Heart right ventricle (tissue), 16 donors: ENCODE measurements at regions not wholly inside any gene's neighbourhood (a gene's known extent, or its start where the extent isn't known, plus 50 kb on each side); places are given as distances from the start of the nearest gene placed in this dataset.

Experiments used
- ATAC-seq, 8 donors: fragments of 200-7000 bp; cut with Tn5 transposase; one replicate each; pipeline ENCODE4 v1.9.1; 2020; ENCODE audit warnings: mild to moderate bottlenecking in 8 of 8, moderate library complexity in 8 of 8, moderate number of reproducible peaks in 1 of 8
- DNase-seq, 2 donors: peaks; one replicate each; pipeline ENCODE4 v3.0.0-alpha.2; 2020
- H3K27ac ChIP-seq, 10 donors: fragments of 200-600 bp; sonication (generic) in 2 of 10; one replicate each; pipeline versions ENCODE4 v1.5.0 to v1.8.0; 2020 to 2022; ENCODE audit warnings: mild to moderate bottlenecking in 3 of 10
- H3K27me3 ChIP-seq, 7 donors: fragments of 200-600 bp; one replicate each; pipeline ENCODE4 v1.8.0; 2021 to 2022; ENCODE audit warnings: mild to moderate bottlenecking in 2 of 7
- H3K36me3 ChIP-seq, 9 donors: fragments of 200-600 bp; sonication (generic) in 1 of 9; one replicate each; pipeline versions ENCODE4 v1.5.0 to v1.8.0; 2020 to 2022; ENCODE audit warnings: mild to moderate bottlenecking in 2 of 9
- H3K4me1 ChIP-seq, 9 donors: fragments of 200-600 bp; sonication (generic) in 1 of 9; one replicate each; pipeline versions ENCODE4 v1.5.0 to v1.8.0; 2020 to 2022; ENCODE audit warnings: mild to moderate bottlenecking in 4 of 9
- H3K4me3 ChIP-seq, 10 donors: fragments of 200-600 bp; sonication (generic) in 2 of 10; one replicate each; pipeline versions ENCODE4 v1.5.0 to v1.8.0; 2020 to 2022; ENCODE audit warnings: mild to moderate bottlenecking in 7 of 10, moderate library complexity in 2 of 10
- H3K9me3 ChIP-seq, 11 donors: fragments of 200-600 bp in 10 of 11; sonication (generic) in 2 of 11; one replicate each; pipeline versions ENCODE4 v1.5.0 to v1.8.0; 2013 to 2022; ENCODE audit warnings: mild to moderate bottlenecking in 2 of 11, control low read depth in 1 of 11, moderate library complexity in 1 of 11
- CTCF ChIP-seq, 9 donors: fragments of 200-600 bp; sonication (generic) in 2 of 9; IDR thresholded peaks; one replicate each; pipeline versions ENCODE4 v1.5.0 to v1.8.0; 2021 to 2022; ENCODE audit warnings: antibody characterized with exemption in 9 of 9, mild to moderate bottlenecking in 5 of 9, moderate library complexity in 1 of 9
- WGBS, 2 donors: extraction: QIAGEN DNeasy Blood & Tissue Kit; methylation state at CpG; one replicate each; pipeline ENCODE4 v1.1.7; 2013; ENCODE audit warnings: inconsistent platforms in 1 of 2; 5-methylcytosine and 5-hydroxymethylcytosine counted together
- intact Hi-C, 10 donors: fragments of 100-400 bp; cut with DNase I; formaldehyde crosslinking; loops; one replicate each; pipeline versions ENCODE4 v1.11.1 to v1.14.2; 2022
- donor health status: Arrhythmogenic right ventricular cardiomyopathy.
- donor health status: ischemic (EF 13 %, LVEDD 7.1; RV severe dilation, severe dysfunction).
- donor health status: healthy with polysubstance abuse.
- donor health status: DM: no; HTN: yes; CAD: no.
- donor health status: DM: no; HTN: no; CAD: no.
- donor health status: ischemic (EF 25% LVEDD 6.9; RV normal size, moderate dysfunction).
- donor health status: ischemic (EF 25% LVEDD 5.7; RV mildly dilated, moderate dysfunction).
- donor health status: healthy.
- donor health status: DM: yes; HTN: yes; CAD: no.
- donor health status: Ischemic cardiomyopathy.
- donor health status: ischemic (EF 35%, LVEDD 5.7; RV mildly dilated, moderate dysfunction).
- donor health status: nonischemic (EF 11% LVEDD 7.7; RV severe dilation, severe dysfunction).
- donor health status: DM: yes; HTN: yes; CAD: no.
- donor health status: PGD.
- donor health status: ischemic (EF 29% LVEDD 5.4; RV normal size, mild dysfunction).
- donor health status: nonischemic (EF 23%, LVEDD 6.1; RV moderate dilation, normal function).

- DNase-seq (no peak), ATAC-seq (no peak)
- TF ChIP-seq CTCF (IDR thresholded peaks at IDR 0.05), result no peak
- H3K36me3 ChIP-seq, result no peaks in the 10 kb centered on the region
- no peaks in the 10 kb centered on the region for H3K4me1 ChIP-seq
- 81 to 84% methylated on average over 10 of the region's 10 CpGs for WGBS, 2 donors
- no peaks in the 10 kb centered on the region for H3K9me3 ChIP-seq
- H3K4me3 ChIP-seq, result no peak overlapping the region
- intact Hi-C loops, result no loop called here
- no peaks in the 10 kb centered on the region for H3K27me3 ChIP-seq
- H3K27ac ChIP-seq, result no peak overlapping the region
Observed at GRCh38 chr5:4537489-4537888, 602.6 kb upstream of the ADAMTS16 start.

GRCh38 chr5:4540375-4541173 lies 599.6 kb upstream of the ADAMTS16 start:
- Histone ChIP-seq H3K27ac (no peak overlapping the region), H3K36me3 (no peaks in the 10 kb centered on the region), H3K4me3 (no peak overlapping the region), H3K27me3 (peaks cover 0 to 9% (median 0%) of the 10 kb centered on the region in 7 donors), H3K9me3 (no peaks in the 10 kb centered on the region), H3K4me1 (no peaks in the 10 kb centered on the region)
- no peak for TF ChIP-seq CTCF (IDR thresholded peaks at IDR 0.05)
- WGBS, 2 donors, result 61 to 70% methylated on average over 5 of the region's 5 CpGs
- DNase-seq (no peak), ATAC-seq (no peak)
- intact Hi-C loops, result no loop called here

- TF ChIP-seq CTCF (IDR thresholded peaks at IDR 0.05), result no peak
- 80 to 81% methylated on average over 4 of the region's 4 CpGs for WGBS, 2 donors
- no peak overlapping the region for H3K4me3 ChIP-seq
- ATAC-seq, result no peak
- no peaks in the 10 kb centered on the region for H3K36me3 ChIP-seq
- no peak for DNase-seq
- H3K4me1 ChIP-seq, result no peaks in the 10 kb centered on the region
- intact Hi-C loops, result no loop called here
- H3K27me3 ChIP-seq, result peaks cover 0 to 10% (median 0%) of the 10 kb centered on the region in 7 donors
- H3K27ac ChIP-seq, result no peak overlapping the region
- H3K9me3 ChIP-seq, result no peaks in the 10 kb centered on the region
Observed at GRCh38 chr5:4541334-4541733, 598.8 kb upstream of the ADAMTS16 start.

GRCh38 chr5:4542145-4542778 lies 597.9 kb upstream of the ADAMTS16 start:
- H3K4me3 ChIP-seq, result no peak overlapping the region
- ATAC-seq (no peak), DNase-seq (no peak)
- H3K27me3 ChIP-seq, result peaks cover 0 to 10% (median 0%) of the 10 kb centered on the region in 7 donors
- no peaks in the 10 kb centered on the region for H3K9me3 ChIP-seq
- no peaks in the 10 kb centered on the region for H3K36me3 ChIP-seq
- intact Hi-C loops, result no loop called here
- no peak for TF ChIP-seq CTCF (IDR thresholded peaks at IDR 0.05)
- H3K4me1 ChIP-seq, result no peaks in the 10 kb centered on the region
- no peak overlapping the region for H3K27ac ChIP-seq
- 43 to 45% methylated on average over 12 of the region's 12 CpGs for WGBS, 2 donors
